ENCODE measurements at regions not wholly inside any gene's neighbourhood (a gene's known extent, or its start where the extent isn't known, plus 50 kb on each side); places are given as distances from the start of the nearest gene placed in this dataset.

GRCh38 chr13:33433316-33433715 is 147.8 kb upstream of the STARD13 start (continued):
- no peak for TF ChIP-seq ZBTB11 (CRISPR knock-in tag; IDR thresholded peaks at IDR 0.05)
- no peak for TF ChIP-seq KLF5 (IDR thresholded peaks at IDR 0.05; ENCODE audit: partially characterized antibody)
- no peak for TF ChIP-seq NKRF (conservative IDR thresholded peaks at IDR 0.05)
- no peak for TF ChIP-seq MYC (IDR thresholded peaks at IDR 0.05; ENCODE audit: insufficient read depth, insufficient read length, insufficient replicate concordance, low read length, severe bottlenecking)
- TF ChIP-seq CBX5 (IDR thresholded peaks at IDR 0.05; ENCODE audit: low read depth), result no peak
- no peak for TF ChIP-seq FOXM1 (IDR thresholded peaks at IDR 0.05; ENCODE audit: low read depth, low read length)
- no peak for TF ChIP-seq ETV6 (conservative IDR thresholded peaks at IDR 0.05 in 1 of 2, IDR thresholded peaks at IDR 0.05 in 1 of 2; ENCODE audit: borderline replicate concordance in 1 of 2, low read depth in 1 of 2)

All from GM12878 (cell line).